ENCODE measurements at regions not wholly inside any gene's neighbourhood (a gene's known extent, or its start where the extent isn't known, plus 50 kb on each side); places are given as distances from the start of the nearest gene placed in this dataset.

DNA sequence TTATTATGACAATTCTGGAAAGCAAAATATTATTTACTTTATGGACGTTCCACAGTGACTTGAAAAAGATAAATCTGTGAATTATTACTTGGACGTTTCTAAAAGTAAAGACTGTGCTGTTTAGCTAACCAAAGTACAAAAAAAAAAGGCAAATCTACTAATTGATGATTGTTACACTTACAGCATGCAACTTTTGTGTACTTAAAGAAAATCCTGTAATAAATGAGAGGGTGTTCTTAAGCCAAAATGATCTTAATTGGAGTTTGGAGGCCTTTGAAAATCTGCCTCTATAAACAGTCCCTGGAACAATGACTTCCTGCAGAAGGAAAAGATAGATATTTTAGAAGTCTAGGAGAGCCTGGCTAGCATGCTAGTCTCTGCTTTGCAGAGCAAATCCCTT, 434.0 kb upstream of the SYT1 start:
- DNase-seq (no peak), ATAC-seq (no peak)
- ChIA-PET POLR2A (no interaction called here), CTCF (no interaction called here)
- no peak overlapping the region for H3K4me3 Mint-ChIP-seq
- H3K27me3 Mint-ChIP-seq (ENCODE audit: low read depth): no peaks in the 10 kb centered on the region
- no peak overlapping the region for H3K27ac Mint-ChIP-seq
- H3K4me1 Mint-ChIP-seq (ENCODE audit: low read depth): no peaks in the 10 kb centered on the region
- no peaks in the 10 kb centered on the region for H3K36me3 Mint-ChIP-seq (ENCODE audit: low read depth)
- H3K9me3 Mint-ChIP-seq (ENCODE audit: insufficient read depth): peaks cover 20% of the 10 kb centered on the region

DNA sequence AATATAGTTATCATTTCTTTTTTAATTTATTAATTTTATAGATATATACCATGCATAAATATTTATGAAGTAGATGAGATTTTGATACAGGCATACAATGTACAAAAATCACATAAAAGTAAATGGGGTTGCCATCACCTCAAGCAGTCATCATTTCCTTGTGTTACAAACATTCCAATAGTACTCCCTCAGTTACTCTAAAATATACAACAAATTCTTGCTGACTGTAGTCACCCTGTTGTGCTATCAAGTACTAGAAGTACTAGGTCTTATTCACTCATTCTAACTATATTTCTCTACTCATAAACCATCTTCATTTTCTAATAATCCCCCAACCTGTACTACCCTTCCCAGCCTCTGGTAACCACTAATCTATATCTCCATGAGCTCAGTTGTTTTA, 432.6 kb upstream of the SYT1 start:
- ChIA-PET CTCF (no interaction called here), POLR2A (no interaction called here)
- H3K4me3 Mint-ChIP-seq: no peak overlapping the region
- H3K36me3 Mint-ChIP-seq (ENCODE audit: low read depth): no peaks in the 10 kb centered on the region
- peaks cover 29% of the 10 kb centered on the region for H3K9me3 Mint-ChIP-seq (ENCODE audit: insufficient read depth)
- no peak overlapping the region for H3K27ac Mint-ChIP-seq
- ATAC-seq (no peak), DNase-seq (no peak)
- no peaks in the 10 kb centered on the region for H3K27me3 Mint-ChIP-seq (ENCODE audit: low read depth)
- H3K4me1 Mint-ChIP-seq (ENCODE audit: low read depth): no peaks in the 10 kb centered on the region

DNA sequence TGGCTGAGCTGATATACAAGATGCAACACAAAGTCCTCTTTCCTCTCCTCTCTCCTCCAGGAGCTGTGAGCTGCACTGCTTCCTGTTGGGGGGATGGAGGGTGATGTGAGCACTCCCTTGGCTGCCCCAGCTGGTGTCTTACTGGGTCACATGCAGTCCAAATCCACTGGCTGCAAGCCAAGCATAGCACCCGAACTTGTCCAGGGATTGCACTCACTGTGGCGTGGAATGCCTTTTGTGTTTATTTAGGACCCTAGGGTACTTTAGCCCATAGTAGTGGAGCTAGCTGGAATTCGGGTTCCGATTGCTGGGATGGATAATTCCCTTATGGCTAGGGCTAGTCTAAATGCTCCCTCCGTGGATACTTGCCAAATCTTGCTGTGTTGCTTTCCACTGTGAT, 424.9 kb upstream of the SYT1 start:
- peaks cover 37% of the 10 kb centered on the region for H3K9me3 Mint-ChIP-seq (ENCODE audit: insufficient read depth)
- no peak for ATAC-seq
- H3K36me3 Mint-ChIP-seq (ENCODE audit: low read depth): no peaks in the 10 kb centered on the region
- no peak overlapping the region for H3K27ac Mint-ChIP-seq
- no peaks in the 10 kb centered on the region for H3K27me3 Mint-ChIP-seq (ENCODE audit: low read depth)
- no peak for DNase-seq
- ChIA-PET POLR2A (no interaction called here), CTCF (no interaction called here)
- no peak overlapping the region for H3K4me3 Mint-ChIP-seq
- H3K4me1 Mint-ChIP-seq (ENCODE audit: low read depth): no peaks in the 10 kb centered on the region

DNA sequence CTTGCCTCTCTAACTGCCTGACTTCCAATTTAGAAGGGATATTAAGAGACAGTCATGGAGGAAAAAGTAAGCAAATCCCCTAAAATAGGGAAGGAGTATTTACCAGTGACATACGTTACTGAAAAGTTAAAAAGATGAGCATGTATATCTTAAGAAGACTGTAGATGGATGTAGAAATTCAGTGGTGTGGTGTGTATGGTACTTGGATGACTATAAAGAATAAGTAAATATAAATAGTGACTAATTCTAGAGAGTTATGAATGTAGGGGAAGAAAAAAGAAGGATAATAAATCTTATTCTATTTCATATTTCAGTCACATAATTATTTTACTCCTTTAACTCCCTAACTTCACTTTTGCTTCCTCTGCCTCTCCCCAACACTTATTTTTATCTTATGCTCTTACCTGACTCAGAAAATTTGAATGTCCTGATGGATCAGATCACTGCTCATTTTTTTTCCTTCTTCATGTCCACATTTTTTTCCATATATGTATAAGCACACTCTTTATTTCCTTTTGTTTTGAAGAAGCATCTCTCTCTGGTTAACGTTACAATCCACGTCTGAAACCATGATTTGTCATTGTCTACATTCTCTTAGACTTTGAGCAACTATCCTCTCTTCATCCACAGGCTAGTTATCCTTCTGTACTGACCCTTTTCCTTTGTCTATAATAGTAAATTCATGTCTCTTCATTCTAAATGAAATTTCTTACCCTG, 422.7 kb upstream of the SYT1 start:
- Mint-ChIP-seq H3K27me3 (ENCODE audit: low read depth) (no peaks in the 10 kb centered on the region), H3K27ac (no peak overlapping the region)
- CTCF ChIA-PET: no interaction called here

DNA sequence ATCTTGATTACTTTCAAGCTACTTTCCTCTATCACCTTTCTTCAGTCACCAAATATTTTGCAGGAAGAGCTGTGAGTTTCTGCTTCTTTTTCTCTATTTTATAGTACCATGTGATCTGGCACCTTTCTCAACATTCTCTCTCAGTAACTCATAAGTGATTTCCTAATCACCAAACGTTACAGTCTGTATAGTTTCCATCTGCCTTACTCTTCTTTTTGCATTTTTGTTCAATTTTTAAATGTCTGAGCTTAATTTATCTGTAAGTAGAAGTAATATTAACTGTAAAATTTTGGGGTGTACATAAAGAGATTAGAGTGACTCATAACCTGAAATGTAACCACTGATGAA, 422.1 kb upstream of the SYT1 start:
- Mint-ChIP-seq H3K27ac (no peak overlapping the region), H3K27me3 (ENCODE audit: low read depth) (no peaks in the 10 kb centered on the region), H3K4me3 (no peak overlapping the region), H3K9me3 (ENCODE audit: insufficient read depth) (peaks cover 20% of the 10 kb centered on the region), H3K36me3 (ENCODE audit: low read depth) (no peaks in the 10 kb centered on the region), H3K4me1 (ENCODE audit: low read depth) (no peaks in the 10 kb centered on the region)
- DNase-seq: no peak
- ChIA-PET POLR2A (no interaction called here), CTCF (no interaction called here)
- ATAC-seq: no peak

More for the DNA sequence above, 422.7 kb upstream of the SYT1 start:
- no peaks in the 10 kb centered on the region for H3K4me1 Mint-ChIP-seq (ENCODE audit: low read depth)
- ATAC-seq (no peak), DNase-seq (no peak)
- no peaks in the 10 kb centered on the region for H3K36me3 Mint-ChIP-seq (ENCODE audit: low read depth)
- peaks cover 21% of the 10 kb centered on the region for H3K9me3 Mint-ChIP-seq (ENCODE audit: insufficient read depth)
- no peak overlapping the region for H3K4me3 Mint-ChIP-seq
- POLR2A ChIA-PET: no interaction called here

DNA sequence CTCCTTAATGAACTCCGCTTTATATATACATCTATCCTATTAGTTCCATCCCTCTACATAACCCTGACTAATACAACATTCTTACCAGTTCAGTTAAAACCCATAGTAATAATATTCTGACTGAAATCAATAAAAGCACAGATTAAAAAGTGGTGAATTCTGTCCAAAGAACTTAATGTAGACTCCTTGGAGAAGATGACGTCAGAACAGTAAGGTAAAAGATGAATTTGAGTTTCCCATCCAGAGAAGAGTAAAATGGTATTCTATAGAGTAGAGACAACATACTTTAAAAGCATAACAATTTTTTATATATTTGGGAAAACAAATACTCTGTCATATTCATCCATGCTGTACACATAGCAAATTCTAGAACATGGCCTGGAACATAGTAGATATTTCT, 418.0 kb upstream of the SYT1 start:
- Mint-ChIP-seq H3K36me3 (ENCODE audit: low read depth) (no peaks in the 10 kb centered on the region), H3K27ac (no peak overlapping the region), H3K9me3 (ENCODE audit: insufficient read depth) (no peaks in the 10 kb centered on the region), H3K4me3 (no peak overlapping the region), H3K27me3 (ENCODE audit: low read depth) (no peaks in the 10 kb centered on the region), H3K4me1 (ENCODE audit: low read depth) (no peaks in the 10 kb centered on the region)
- ChIA-PET CTCF (no interaction called here), POLR2A (no interaction called here)
- DNase-seq (no peak), ATAC-seq (no peak)

DNA sequence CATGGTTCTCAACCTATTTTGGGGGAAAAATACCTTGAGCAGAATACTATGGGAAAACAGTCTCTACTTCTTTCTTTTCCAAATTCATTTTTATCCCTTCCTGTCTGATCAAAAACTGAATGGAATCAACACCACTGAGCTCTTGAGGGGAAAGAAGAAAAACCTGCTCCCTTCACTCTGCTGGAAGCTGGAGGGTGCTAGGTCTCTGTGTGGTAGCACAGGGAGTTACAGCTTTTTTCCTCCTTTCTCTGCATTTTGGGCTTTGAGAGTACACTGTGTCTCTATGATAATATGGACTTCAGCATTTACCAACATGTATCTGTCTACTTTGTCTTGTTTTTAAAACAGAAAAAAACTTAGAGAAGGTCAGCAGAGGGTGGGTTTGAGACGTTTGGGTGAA, 417.2 kb upstream of the SYT1 start:
- ATAC-seq: no peak
- no peaks in the 10 kb centered on the region for H3K36me3 Mint-ChIP-seq (ENCODE audit: low read depth)
- POLR2A ChIA-PET: no interaction called here
- CTCF ChIA-PET: no interaction called here
- no peaks in the 10 kb centered on the region for H3K4me1 Mint-ChIP-seq (ENCODE audit: low read depth)
- H3K4me3 Mint-ChIP-seq: no peak overlapping the region
- H3K9me3 Mint-ChIP-seq (ENCODE audit: insufficient read depth): peaks cover 4% of the 10 kb centered on the region
- no peak overlapping the region for H3K27ac Mint-ChIP-seq
- no peak for DNase-seq
- no peaks in the 10 kb centered on the region for H3K27me3 Mint-ChIP-seq (ENCODE audit: low read depth)

DNA sequence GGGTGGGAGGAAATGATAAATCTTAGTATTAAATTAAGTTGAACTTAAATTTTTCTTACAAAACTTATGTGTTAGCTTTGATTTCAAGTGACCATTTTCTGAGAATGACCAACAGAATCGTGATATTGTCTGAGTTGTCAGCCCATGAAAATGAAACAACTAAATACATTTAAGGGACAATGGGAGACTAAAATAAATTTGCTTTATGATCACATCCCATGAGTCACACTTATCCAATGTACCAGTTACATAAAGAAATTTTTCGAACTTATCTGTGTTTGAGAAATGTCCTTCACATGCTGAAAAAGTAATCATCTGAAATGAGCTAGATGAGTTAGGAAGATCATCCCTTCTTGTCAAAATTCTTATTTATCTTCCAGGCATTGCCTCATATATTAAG, 415.9 kb upstream of the SYT1 start:
- ATAC-seq (no peak), DNase-seq (no peak)
- ChIA-PET POLR2A (no interaction called here), CTCF (no interaction called here)
- Mint-ChIP-seq H3K27ac (no peak overlapping the region), H3K36me3 (ENCODE audit: low read depth) (no peaks in the 10 kb centered on the region), H3K9me3 (ENCODE audit: insufficient read depth) (peaks cover 8% of the 10 kb centered on the region), H3K4me3 (no peak overlapping the region), H3K4me1 (ENCODE audit: low read depth) (no peaks in the 10 kb centered on the region), H3K27me3 (ENCODE audit: low read depth) (no peaks in the 10 kb centered on the region)

DNA sequence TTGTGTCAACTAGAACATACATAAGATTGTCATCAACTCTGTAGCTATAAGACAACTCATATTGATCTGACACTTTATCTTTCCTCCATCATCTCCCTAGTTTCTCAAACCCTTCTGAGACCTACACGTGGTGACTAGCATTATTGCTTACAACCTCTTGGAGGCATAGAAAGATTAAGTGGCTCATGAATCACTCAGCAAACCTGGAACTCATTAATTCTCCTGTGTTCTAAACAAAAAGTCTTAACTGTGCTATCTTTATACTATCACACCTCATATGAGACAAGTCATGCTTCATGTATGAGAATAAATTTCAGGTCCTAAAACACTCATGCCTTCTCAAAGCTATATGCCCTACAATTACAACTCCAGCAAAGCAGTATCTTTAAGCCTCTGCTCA, 408.6 kb upstream of the SYT1 start:
- H3K27me3 Mint-ChIP-seq (ENCODE audit: low read depth): no peaks in the 10 kb centered on the region
- no peak overlapping the region for H3K4me3 Mint-ChIP-seq
- ChIA-PET CTCF (no interaction called here), POLR2A (no interaction called here)
- no peaks in the 10 kb centered on the region for H3K4me1 Mint-ChIP-seq (ENCODE audit: low read depth)
- H3K9me3 Mint-ChIP-seq (ENCODE audit: insufficient read depth): peaks cover 11% of the 10 kb centered on the region
- no peaks in the 10 kb centered on the region for H3K36me3 Mint-ChIP-seq (ENCODE audit: low read depth)
- ATAC-seq: no peak
- DNase-seq: no peak
- H3K27ac Mint-ChIP-seq: no peak overlapping the region

DNA sequence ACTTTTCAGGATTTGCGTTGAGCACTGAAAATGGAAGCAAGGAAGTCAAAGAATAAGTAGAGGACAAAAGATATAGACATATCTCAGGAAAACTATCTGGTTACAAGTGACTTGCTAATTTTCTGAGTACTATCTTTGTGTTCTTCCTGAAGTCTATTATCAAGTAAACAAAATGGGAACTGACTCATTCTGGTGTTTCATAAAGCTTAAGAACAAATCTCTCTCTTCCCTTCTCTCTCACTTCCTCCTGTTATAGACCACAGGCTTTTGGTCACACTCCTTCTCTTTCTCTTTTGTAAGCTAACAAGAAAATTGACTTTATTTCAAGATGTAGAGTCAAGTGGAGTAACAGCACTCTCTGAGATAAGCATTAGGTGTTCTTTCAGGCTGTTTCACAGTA, 406.6 kb upstream of the SYT1 start:
- DNase-seq: no peak
- Mint-ChIP-seq H3K4me3 (no peak overlapping the region), H3K27me3 (ENCODE audit: low read depth) (no peaks in the 10 kb centered on the region), H3K4me1 (ENCODE audit: low read depth) (no peaks in the 10 kb centered on the region), H3K9me3 (ENCODE audit: insufficient read depth) (peaks cover 4% of the 10 kb centered on the region), H3K27ac (no peak overlapping the region), H3K36me3 (ENCODE audit: low read depth) (no peaks in the 10 kb centered on the region)
- ChIA-PET POLR2A (no interaction called here), CTCF (no interaction called here)
- ATAC-seq: no peak

DNA sequence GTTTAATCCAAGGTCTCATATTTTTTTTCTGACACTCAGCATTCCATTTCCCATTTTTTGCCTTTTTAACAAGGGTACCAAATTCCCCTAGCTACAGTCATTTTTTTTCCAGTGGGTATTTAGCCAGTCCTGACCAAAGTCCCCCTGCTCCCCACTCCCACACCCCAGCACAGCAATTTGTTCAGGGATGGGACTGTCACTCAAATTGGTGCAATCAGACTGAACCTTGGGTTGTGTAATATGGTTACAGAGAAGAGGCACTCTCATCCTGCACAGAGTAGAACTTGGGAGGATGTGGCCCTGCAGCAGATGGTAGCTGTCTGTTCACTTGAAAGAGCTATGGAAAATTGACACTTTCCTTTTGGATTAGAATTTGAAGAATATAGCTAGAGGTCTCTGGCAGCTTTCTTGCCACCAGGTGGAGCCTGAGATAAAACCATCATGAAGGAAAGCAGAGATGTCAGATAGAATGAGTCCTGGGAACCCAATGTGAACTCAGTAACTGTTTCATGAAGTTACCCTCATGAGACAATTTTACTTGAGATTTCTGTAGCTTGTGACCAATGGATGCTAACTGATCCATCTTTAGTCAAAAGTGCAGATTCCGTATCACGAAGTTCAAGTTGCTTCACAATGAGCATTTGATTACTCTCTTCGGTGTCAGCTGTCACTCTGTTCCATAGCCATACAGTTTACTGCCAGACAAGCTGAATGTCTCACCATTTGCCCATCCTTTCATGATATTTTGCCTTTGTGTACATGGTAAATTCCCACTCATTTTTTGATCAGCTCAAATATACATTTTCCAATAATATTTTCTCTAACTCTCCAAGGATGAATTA, 394.0 kb upstream of the SYT1 start:
- CTCF ChIA-PET: no interaction called here
- no peak for ATAC-seq

DNA sequence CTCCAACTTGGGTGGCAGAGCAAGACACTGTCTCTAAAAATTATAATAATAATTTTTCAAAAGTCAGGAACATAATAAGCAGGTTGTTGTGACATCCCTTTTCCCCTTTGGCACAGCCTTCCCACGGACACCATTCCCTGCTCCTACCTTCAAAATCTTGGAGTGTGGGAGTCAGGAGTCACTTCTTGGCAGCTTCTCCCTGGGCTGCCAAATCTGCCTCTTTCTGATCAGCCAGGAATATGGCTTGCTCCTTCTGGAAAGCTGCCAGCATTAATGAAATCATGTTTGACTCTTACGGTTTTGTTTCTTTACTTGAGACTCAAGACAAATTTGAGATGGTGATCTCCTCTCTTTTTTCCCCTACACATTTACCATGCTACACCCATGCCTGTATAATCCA, 391.4 kb upstream of the SYT1 start:
- no peak overlapping the region for H3K4me3 Mint-ChIP-seq
- POLR2A ChIA-PET: no interaction called here
- no peak for ATAC-seq

More for the DNA sequence above, 394.0 kb upstream of the SYT1 start:
- POLR2A ChIA-PET: no interaction called here
- no peak for DNase-seq
- H3K4me3 Mint-ChIP-seq: no peak overlapping the region
- no peak overlapping the region for H3K27ac Mint-ChIP-seq
- no peaks in the 10 kb centered on the region for H3K36me3 Mint-ChIP-seq (ENCODE audit: low read depth)
- H3K4me1 Mint-ChIP-seq (ENCODE audit: low read depth): no peaks in the 10 kb centered on the region
- no peaks in the 10 kb centered on the region for H3K27me3 Mint-ChIP-seq (ENCODE audit: low read depth)
- peaks cover 12% of the 10 kb centered on the region for H3K9me3 Mint-ChIP-seq (ENCODE audit: insufficient read depth)

DNA sequence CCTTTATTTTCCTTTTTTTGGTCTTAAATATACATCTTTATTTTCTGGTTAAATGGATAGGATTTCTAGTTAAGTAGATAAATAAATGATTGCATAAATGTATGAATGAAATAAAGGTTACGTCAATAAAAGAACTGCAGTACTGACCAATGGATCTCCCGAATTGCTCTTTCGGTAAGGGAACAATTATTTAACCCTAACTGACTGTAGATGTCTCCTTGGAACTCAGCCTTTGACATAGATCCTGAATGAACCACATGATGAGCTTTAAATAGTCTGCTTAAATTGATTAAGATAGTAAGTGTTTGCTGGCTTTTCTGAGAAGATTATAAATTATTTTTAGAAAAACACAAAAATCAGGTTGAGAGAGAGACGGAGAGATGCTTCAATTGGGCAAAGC, 391.0 kb upstream of the SYT1 start:
- H3K27ac Mint-ChIP-seq: no peak overlapping the region
- H3K4me1 Mint-ChIP-seq (ENCODE audit: low read depth): no peaks in the 10 kb centered on the region
- H3K4me3 Mint-ChIP-seq: no peak overlapping the region
- H3K27me3 Mint-ChIP-seq (ENCODE audit: low read depth): no peaks in the 10 kb centered on the region
- H3K36me3 Mint-ChIP-seq (ENCODE audit: low read depth): no peaks in the 10 kb centered on the region
- ChIA-PET POLR2A (no interaction called here), CTCF (no interaction called here)
- ATAC-seq: no peak
- no peak for DNase-seq
- peaks cover 5% of the 10 kb centered on the region for H3K9me3 Mint-ChIP-seq (ENCODE audit: insufficient read depth)

More for the DNA sequence above, 391.4 kb upstream of the SYT1 start:
- Mint-ChIP-seq H3K4me1 (ENCODE audit: low read depth) (no peaks in the 10 kb centered on the region), H3K36me3 (ENCODE audit: low read depth) (no peaks in the 10 kb centered on the region), H3K27me3 (ENCODE audit: low read depth) (no peaks in the 10 kb centered on the region), H3K27ac (no peak overlapping the region), H3K9me3 (ENCODE audit: insufficient read depth) (peaks cover 5% of the 10 kb centered on the region)
- DNase-seq: no peak
- CTCF ChIA-PET: no interaction called here

All from activated CD8-positive, alpha-beta T cell treated with anti-CD3 and anti-CD28 coated beads, Interleukin-2, amount 10 ng/mL, durations not matched to agents 7 days and 5 days (primary cell).